GM19397 (cell line): ENCODE measurements at regions not wholly inside any gene's neighbourhood (a gene's known extent, or its start where the extent isn't known, plus 50 kb on each side); places are given as distances from the start of the nearest gene placed in this dataset.
"Not testable (repeated sequence)": the region's sequence is repeated elsewhere in the genome, so short reads cannot be mapped to it uniquely, and the experiment has no call there.

Experiments used
- ATAC-seq: cut with Tn5 transposase; IDR thresholded peaks from one replicate; pipeline ENCODE4 v1.9.1; 2021; ENCODE audit warnings: mild to moderate bottlenecking, moderate library complexity; ENCODE audit not compliant: unreplicated experiment

DNA sequence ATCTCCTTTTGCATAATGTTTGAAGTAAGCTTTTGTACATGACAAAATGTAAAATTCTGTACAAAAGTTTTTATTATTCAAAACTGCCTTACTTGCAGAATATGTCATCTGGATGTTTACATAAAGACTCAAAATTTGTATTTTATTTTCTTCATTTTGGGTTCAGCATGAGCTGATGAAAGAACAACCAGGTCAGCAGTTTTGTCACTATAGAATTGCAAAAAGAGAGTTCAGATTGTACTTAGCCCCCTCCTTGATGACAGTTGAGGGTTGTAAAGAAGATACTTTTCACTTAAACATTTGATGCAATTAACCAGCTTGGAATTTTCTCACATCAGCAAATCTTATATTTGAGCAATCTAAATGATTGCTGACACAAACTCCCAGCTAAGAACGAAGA lies 669.3 kb downstream of the PLA2G4A start:
- ATAC-seq = no peak

DNA sequence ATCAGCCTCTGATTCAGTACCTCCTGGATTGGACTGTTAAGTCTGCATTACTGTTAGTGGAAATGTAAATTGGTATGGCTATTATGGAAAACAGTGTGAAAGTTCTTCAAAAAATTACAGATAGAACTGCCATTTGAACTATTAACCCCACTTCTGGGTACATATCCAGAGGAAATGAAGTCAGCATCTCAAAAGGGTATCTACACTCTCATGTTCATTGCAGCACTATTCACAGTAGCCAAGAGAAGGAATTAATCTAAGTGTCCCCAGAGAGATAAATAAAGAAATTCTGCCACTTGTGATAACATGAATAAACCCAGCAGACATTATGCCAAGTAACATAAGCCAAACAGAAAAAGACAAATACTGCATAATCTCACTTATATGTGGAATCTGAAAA lies 676.0 kb downstream of the PLA2G4A start:
- no peak for ATAC-seq

DNA sequence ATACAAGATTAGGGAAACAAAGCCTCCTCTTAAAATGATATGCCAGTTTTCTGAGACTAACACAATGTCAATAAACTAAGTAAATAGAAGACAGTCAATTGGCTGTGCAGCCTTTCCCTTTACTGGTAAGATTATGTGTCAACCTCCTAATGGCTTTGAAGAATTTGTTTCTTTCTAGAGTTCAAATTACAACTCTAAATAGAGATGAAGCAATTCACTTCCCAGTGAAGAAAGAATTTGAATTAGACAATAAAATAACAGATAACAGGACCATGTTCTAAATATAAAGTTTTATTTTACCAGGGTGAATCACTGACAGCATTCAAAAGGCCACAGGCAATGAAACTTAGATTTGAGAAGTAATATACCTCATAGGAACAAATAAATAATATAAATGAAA lies 680.3 kb downstream of the PLA2G4A start:
- ATAC-seq = no peak

DNA sequence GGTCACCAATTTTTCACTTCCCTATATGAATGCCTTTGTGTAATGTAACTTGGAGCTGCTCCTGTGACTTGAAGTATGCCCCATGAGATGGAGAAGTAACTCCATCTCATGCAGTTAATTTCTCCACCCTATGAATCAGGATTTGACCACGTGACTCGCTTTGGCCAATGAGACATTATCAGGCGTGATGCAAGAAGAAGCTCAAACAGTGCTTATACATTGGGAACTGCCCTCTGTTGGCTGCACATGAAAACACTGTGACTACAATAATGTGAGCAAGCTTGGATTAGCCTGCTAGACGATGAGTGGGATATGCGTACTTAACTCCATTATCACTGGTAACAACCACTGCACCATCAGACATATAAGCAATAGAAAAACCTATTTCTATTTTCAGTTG lies 684.4 kb downstream of the PLA2G4A start:
- ATAC-seq = no peak

DNA sequence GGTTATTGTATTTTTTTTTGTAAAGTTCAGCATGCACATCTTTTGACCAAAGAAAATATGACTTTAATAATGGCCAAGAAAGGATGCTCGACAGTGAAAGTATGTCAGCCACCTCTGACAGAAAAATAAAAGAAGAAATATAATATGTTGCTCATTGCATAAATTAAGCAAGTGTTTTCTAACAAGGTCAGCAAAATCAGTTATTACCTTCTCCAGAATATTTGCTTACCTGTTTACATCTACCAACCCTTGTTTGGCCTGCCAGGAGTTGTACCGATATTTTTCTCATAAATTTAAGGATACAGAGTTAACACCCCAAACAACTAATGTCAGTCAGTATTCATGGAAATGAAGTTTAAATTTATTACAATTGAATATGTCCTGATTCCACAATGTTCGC lies 685.4 kb downstream of the PLA2G4A start:
- ATAC-seq = no peak

DNA sequence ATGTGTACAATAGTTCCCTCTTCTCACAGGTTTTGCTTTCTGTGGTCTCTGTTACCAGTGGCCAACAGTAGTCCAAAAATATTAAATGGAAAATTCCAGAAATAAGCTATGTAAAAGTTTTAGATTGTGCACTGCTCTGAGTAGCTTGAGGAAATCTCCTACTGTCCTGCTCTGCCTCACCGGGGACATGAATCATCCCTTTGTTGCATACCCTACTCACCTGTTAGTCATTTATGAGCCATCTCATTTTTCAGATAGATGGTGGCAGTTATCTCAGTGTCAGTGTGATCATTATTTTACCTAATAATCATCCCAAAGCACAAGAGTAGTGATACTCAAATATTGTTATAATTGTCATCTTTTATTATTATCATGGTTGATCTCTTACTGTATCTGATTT lies 688.1 kb downstream of the PLA2G4A start:
- no peak for ATAC-seq

DNA sequence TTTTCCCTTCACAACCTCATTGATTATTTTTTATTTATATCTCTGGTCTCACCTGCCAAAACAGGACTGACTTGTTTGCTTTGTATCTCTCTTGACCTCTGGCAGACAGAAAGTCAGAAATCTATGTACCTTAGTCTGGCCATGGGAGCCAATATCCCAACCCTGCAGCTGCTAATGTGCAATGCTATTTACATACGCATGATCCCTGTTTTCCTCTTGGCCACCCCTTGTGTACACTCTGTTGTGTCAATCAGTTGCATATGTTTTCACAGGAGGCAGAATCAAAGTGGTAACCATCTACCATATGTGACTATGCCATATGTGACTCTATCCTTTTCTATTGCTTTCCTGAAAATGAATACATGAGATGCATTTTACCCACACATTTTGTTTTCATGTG lies 688.8 kb downstream of the PLA2G4A start:
- no peak for ATAC-seq

DNA sequence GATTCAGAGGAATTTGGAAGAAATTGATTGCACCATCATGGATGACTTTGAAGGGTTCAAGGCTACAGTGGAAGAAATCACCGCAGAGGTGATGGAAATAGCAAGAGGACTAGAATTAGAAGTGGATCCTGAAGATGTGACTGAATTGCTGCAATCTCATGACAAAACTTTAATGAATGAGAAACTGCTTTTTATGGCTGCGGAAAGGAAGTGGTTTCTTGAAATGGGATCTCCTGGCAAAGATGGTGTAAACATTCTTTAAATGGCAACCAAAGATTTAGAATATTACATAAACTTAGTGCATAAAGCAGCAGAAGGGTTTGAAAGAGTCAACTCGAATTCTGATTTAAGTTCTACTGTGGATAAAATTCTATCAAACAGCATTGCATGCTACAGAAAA lies 698.6 kb downstream of the PLA2G4A start:
- no peak for ATAC-seq

DNA sequence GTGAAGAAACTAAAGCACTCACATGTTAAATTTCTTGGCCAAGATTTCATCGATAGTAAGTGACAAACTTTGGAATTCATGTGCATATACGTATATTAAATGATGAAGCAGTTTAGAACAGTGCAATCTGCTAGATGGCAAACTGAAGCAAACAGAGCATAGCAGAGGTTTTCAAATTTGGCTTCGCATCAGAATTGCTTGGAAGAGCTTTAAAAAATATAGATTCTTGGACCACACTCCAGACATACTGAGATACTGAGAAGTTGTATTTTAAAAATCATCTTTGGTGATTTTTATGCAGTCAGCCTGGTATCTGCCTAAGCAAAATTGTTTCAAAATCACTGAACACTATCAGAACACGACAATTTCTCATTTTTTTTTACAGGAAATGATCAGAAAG lies 709.2 kb downstream of the PLA2G4A start:
- no peak for ATAC-seq

DNA sequence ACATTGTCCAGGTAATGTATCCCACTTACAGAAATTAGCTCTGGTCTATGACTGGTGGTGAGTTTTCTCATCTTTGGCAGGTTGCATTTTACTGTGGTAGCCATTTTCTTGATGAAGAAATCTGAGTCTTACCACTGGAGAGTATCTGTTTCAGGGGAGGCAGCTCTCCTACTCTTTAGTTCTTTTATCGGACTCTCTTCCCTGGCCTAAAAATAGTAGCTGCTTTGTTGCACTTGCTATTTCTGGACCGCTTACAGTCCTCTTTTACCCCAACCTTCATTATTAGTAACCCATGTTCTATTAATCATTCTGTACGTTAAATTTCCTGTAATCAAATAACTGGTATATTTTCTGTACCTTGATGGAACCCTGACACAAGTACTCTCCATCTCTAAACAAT lies 720.8 kb downstream of the PLA2G4A start:
- ATAC-seq = no peak

DNA sequence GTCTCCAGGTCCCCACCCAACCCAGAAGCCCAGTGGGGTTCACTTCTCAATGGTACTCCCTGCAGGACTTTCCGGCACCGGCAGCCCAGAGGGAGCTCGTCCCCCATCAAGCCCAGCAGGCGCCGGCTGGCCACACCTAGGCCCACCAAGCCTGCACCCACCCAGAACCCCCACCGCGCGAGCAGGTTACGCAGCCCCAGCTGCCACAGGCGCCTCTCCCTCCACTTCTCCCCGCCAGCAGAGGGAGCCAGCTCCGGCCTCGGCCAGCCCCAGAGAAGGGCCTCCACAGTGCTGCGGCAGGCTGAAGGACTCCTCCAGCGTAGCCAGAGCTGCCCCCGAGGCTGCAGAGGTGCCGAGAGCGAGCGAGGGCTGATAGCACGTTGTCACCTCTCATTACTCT lies 722.3 kb downstream of the PLA2G4A start:
- ATAC-seq = no peak

DNA sequence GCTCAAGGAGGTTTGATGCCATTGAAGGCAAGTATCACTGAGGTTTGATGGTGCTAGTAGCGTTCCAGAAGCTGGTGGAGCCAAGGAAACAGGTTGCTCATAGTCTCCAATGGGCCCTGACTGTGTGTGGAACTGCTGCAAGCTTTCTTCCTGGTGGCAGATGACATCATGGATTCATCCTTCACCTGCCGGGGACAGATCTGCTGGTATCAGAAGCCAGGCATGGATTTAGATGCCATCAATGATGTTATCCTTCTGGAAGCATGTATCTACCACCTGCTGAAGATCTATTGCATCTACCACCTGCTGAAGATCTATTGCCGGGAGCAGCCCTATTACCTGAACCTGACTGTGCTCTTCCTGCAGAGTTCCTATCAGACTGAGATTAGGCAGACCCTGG lies 734.4 kb downstream of the PLA2G4A start:
- ATAC-seq = no peak

DNA sequence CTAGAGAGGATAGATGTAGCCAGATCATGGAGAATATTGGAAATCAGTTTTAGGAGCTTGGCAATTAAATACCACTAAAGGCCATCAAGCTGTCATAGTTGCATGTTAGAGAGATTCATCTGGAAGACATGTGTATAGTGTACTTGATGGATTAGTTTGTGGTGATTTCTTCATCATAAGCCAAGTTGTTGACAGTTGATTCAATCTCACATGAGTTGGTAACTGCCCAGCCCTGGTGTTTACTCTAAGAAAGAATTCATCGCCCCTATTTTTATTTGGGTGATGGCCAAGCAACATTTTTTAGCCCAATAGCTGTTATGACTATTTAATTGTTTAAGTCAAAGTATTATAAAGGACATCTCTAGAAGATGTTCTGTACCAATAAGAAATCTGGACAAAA lies 737.6 kb downstream of the PLA2G4A start:
- ATAC-seq = no peak

DNA sequence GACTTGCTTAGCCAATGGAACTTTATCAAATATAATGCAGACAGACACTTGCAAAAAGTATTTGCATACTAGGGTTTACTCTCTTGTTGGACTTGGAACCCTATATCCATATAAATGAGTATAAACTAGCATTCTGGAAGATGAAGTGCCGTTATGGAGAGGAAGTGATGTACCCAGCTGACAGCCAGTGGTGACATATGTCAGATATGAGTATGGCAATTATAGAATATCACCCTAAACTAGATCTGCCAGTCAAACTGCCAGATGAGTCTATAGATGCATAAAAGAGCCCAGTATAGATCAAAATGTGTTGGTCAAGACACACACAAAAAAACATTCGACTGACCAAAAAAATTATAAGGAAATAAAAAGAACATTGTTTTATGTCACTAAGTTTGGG lies 739.3 kb downstream of the PLA2G4A start:
- no peak for ATAC-seq

DNA sequence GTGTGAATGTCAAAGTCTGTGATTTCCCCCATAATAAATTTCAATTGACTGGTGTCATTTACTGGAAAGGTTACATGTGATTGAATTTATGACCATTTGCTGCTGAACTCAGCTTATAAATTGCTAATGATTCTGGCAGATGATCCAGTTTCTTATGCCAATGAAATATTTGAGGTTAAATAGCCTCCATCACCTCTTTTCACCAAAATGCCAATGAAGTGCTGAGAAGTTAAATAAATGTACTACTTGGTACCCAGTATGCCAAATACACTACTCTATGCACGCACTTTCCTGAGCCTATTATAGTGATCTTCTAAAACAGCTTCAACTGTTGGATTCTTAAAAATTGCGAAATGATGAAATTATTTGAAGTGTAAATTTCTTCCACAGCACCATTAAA lies 741.4 kb downstream of the PLA2G4A start:
- no peak for ATAC-seq

DNA sequence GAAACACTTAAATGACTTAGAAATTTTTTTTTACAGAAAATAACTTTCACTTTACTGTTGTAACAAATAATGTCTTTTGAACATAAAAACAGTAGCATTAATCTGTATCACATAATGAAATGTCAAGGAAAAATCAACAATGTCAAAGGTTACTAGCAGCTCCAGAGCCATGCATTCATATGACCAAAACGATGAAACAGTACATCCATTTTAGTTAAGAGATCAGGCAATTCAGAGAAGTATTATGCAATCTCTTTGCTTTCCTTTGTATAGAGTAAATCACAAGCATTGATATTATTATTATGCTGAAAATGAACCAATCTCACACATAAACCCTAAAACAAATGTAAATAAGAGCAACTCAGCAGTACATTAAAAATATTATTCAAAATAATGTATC lies 748.9 kb downstream of the PLA2G4A start:
- ATAC-seq = no peak

DNA sequence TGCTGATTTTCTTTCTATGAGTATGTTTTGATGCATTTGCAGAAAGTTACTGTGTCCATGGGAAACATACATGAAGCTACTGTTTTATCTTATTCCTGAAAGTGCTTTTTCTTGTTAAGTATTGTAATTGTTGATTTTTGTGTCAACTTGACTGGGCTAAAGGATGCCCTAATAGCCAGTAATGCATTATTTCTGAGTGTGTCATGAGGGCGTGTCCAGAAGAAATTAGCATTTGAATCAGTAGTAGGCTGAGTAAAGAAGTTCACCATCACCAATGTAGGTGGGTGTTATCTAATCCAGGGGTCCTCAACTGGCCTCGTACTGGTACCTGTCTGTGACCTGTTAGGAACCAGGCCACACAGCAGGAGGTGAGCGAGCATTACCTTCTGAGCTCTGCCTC lies 760.2 kb downstream of the PLA2G4A start:
- ATAC-seq = no peak

DNA sequence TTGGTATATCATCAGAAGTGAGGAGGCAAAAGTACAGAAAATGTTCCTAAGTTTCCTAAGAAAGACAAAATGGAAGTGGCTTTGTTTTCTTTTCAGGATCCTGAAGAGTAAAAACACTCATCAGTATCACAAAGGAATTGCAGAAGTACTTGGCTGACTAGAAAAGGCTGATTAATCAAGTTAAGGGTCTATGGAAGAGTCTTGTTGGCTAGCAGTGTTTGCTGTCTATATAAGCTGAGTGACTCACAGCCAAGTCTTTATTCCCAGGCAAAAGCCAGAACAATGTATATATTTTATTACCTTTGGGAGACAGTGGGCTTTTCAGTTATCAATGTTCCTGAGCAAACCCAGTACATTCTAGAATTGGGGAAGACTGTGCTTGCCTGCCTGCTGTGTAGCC lies 777.0 kb downstream of the PLA2G4A start:
- ATAC-seq = no peak

DNA sequence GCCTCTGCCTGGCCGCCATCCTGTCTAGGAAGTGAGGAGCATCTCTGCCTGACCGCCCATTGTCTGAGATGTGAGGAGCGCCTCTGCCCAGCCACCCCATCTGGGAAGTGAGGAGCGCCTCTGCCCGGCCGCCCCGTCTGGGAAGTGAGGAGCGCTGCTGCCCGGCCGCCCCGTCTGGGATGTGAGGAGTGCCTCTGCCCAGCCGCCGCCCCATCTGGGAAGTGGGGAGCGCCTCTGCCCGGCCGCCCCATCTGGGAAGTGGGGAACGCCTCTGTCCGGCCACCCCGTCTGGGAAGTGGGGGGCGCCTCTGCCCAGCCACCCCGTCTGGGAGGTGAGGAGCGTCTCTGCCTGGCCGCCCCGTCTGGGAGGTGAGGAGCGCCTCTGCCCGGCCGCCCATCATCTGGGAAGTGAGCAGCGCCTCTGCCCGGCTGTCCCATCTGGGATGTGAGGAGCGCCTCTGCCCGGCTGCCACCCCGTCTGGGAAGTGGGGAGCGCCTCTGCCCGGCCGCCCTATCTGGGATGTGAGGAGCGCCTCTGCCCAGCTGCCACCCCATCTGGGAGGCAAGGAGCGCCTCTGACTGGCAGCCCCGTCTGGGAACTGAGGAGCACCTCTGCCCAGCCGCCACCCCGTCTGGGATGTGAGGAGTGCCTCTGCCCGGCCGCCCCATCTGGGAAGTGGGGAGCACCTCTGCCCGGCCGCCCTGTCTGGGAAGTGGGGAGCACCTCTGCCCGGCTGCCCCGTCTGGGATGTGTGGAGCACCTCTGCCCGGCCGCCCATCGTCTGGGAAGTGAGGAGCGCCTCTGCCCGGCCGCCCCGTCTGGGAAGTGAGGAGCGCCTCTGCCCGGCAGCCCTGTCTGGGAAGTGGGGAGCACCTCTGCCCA lies 787.3 kb downstream of the PLA2G4A start:
- not testable (repeated sequence) for ATAC-seq

DNA sequence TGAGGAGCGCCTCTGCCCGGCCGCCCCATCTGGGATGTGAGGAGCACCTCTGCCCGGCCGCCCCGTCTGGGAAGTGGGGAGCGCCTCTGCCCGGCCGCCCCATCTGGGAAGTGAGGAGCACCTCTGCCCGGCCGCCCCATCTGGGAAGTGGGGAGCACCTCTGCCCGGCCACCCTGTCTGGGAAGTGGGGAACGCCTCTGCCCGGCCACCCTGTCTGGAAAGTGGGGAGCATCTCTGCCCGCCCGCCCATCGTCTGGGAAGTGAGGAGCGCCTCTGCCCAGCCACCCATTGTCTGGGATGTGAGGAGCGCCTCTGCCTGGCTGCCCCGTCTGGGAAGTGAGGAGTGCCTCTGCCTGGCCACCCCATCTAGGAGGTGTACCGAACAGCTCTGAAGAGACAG lies 788.1 kb downstream of the PLA2G4A start:
- ATAC-seq = not testable (repeated sequence)

DNA sequence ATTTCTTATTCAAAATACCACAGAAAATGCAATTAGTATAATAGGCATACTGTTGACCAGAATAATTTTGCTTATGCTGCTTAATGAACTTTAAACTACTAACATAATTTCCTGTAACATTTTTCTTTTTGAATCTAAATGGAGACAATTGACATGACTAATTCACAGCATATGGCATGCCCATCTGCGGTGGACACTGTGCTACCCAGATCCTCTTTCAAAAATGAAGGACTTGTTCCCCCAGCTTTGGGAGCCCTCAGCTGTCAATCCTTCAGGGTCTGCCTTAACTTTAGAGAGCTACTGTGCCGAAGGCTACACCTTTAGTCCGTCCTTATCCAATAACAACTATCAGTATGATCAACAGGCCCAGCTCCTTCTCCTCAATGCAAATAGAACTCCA lies 789.0 kb downstream of the PLA2G4A start:
- ATAC-seq = no peak

DNA sequence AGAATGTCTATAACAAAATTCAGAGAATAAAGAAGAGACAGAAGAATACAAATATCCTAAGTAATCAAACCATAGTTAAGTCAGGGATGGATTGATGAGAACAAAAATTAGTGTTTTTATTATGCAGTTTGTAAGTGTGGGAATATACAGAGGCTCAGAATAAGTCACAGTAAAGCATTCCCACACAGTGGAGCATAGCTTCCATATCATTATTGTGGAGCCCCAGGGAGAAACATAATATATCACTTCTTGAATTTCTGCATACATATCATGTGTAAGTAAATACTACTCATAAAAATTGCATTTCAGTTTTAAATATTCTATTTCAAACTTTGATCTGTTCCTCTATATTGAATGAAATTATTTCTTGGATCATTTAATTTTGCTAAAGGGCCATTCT lies 790.4 kb downstream of the PLA2G4A start:
- no peak for ATAC-seq

DNA sequence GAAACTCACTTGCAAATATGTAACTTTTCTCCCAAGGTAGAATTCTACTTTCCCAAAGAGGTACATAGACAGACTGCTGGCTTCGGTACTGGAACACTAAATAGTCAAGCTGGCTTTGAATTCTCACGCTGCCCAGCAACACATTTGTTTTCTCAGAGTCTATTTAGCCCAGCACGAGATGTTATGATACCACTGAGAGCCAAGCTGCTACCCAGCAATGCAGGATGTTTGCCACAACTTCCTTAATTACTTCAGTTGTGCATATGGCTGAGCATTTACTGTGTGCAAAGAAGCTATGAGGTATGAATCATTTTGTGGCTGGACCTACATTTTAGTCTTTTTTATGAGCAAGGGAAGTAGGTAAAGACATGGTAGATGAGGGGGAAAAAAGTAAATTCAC lies 793.2 kb downstream of the PLA2G4A start:
- no peak for ATAC-seq
